ENCODE measurements at regions not wholly inside any gene's neighbourhood (a gene's known extent, or its start where the extent isn't known, plus 50 kb on each side); places are given as distances from the start of the nearest gene placed in this dataset.

- TF ChIP-seq IKZF1 (IDR thresholded peaks at IDR 0.05) (no peak), IKZF5 (CRISPR knock-in tag; IDR thresholded peaks at IDR 0.05) (no peak), ZNF772 (CRISPR knock-in tag; IDR thresholded peaks at IDR 0.05) (no peak), ZNF615 (CRISPR knock-in tag; IDR thresholded peaks at IDR 0.05; ENCODE audit: borderline replicate concordance) (no peak), ZNF501 (CRISPR knock-in tag; IDR thresholded peaks at IDR 0.05) (no peak)
Measured at GRCh38 chr7:97454636-97455035, 277.2 kb upstream of the TAC1 start (continued).

- Histone ChIP-seq H3K27ac (ENCODE audit: extremely low read length, insufficient read depth, low read length) (no peak overlapping the region), H3K9ac (ENCODE audit: insufficient read depth, low read depth, low read length) (no peak overlapping the region), H4K20me1 (ENCODE audit: insufficient read depth, low read length) (no peaks in the 10 kb centered on the region), H2AFZ (ENCODE audit: low read length) (no peak overlapping the region), H3K4me1 (ENCODE audit: insufficient read depth, low read length) (no peaks in the 10 kb centered on the region), H3K79me2 (ENCODE audit: insufficient read depth, low read length) (no peaks in the 10 kb centered on the region), H3K4me2 (ENCODE audit: low read depth, low read length) (no peak overlapping the region), H3K36me3 (replicated peaks in 1 of 2; ENCODE audit: control insufficient read depth in 1 of 2, insufficient read depth in 2 of 2, low read length in 2 of 2) (no peaks in the 10 kb centered on the region), H3K4me3 (replicated peaks in 1 of 3; ENCODE audit: insufficient read depth in 1 of 3, low read depth in 2 of 3, low read length in 3 of 3) (no peak overlapping the region), H3K27me3 (ENCODE audit: control insufficient read depth in 1 of 2, insufficient read depth in 2 of 2, low read length in 2 of 2) (no peaks in the 10 kb centered on the region), H3K9me3 (ENCODE audit: low read length) (peaks cover 9% of the 10 kb centered on the region; the same call in 1 of the 2 replicates)
- ChIA-PET POLR2A (no interaction called here), CTCF (ENCODE audit: low intra/inter-chr PET ratio, low total read pairs) (no interaction called here)
- no TSS peak for BruUV-seq (replicated peaks)
- DNase-seq (ENCODE audit: low spot score) (no peak), FAIRE-seq (no peak), ATAC-seq (no peak)
- in situ Hi-C loops (cut with HindIII; ENCODE audit: extremely low pct_ligation_motif_present, low pct_unique_long_range_greater_than_20kb) = no loop called here
- TF ChIP-seq HDAC1 (CRISPR knock-in tag; IDR thresholded peaks at IDR 0.05) = no peak
- TF ChIP-seq SUZ12 (IDR thresholded peaks at IDR 0.05; ENCODE audit: low read depth, low read length) = no peak
- TF ChIP-seq AFF4 (CRISPR knock-in tag; IDR thresholded peaks at IDR 0.05) = no peak
- TF ChIP-seq MXD1 (CRISPR knock-in tag; IDR thresholded peaks at IDR 0.05) = no peak
- WGBS (ENCODE audit: low lambda C conversion rate) = 2% methylated on average over 3 of the region's 3 CpGs
- intact Hi-C loops (cut with micrococcal nuclease; ENCODE audit: unreplicated experiment) = no loop called here
Measured at GRCh38 chr7:97457054-97457453, 274.8 kb upstream of the TAC1 start.

All from HepG2 (cell line).